ENCODE measurements at regions not wholly inside any gene's neighbourhood (a gene's known extent, or its start where the extent isn't known, plus 50 kb on each side); places are given as distances from the start of the nearest gene placed in this dataset.

- ChIA-PET POLR2A (no interaction called here), CTCF (no interaction called here)
- Histone ChIP-seq H3K36me3 (ENCODE audit: control insufficient read depth in 4 of 4, insufficient read depth in 4 of 4, low read length in 3 of 4) (no peaks in the 10 kb centered on the region), H3K4me3 (ENCODE audit: control insufficient read depth in 1 of 7, extremely low read depth in 1 of 7, insufficient read depth in 4 of 7, low read depth in 2 of 7, low read length in 6 of 7) (no peak overlapping the region), H3K9me3 (ENCODE audit: control extremely low read depth in 1 of 5, control insufficient read depth in 4 of 5, insufficient read depth in 2 of 5, low read depth in 1 of 5, low read length in 4 of 5) (peaks cover 1 to 17% (median 6%) of the 10 kb centered on the region in 5 experiments), H3K4me1 (ENCODE audit: control extremely low read depth in 1 of 4, control insufficient read depth in 4 of 4, insufficient read depth in 4 of 4, low read length in 3 of 4) (peaks cover 0 to 16% (median 5%) of the 10 kb centered on the region in 4 experiments), H3K27ac (ENCODE audit: insufficient read depth in 1 of 2, low read depth in 1 of 2, low read length in 2 of 2, poor library complexity in 1 of 2, severe bottlenecking in 2 of 2) (no peak overlapping the region), H3K27me3 (replicated peaks in 2 of 5; ENCODE audit: control insufficient read depth in 4 of 5, insufficient read depth in 5 of 5, low read length in 4 of 5) (no peaks in the 10 kb centered on the region)
- WGBS (ENCODE audit: insufficient coverage): 100% methylated on average over 1 of the region's 2 CpGs
- no peak for DNase-seq
Observed at GRCh38 chr7:17396692-17397091, 98.2 kb downstream of the AHR start.

- Histone ChIP-seq H3K4me1 (ENCODE audit: control extremely low read depth in 1 of 4, control insufficient read depth in 4 of 4, insufficient read depth in 4 of 4, low read length in 3 of 4) (peaks cover 23 to 50% (median 35%) of the 10 kb centered on the region in 4 experiments), H3K9me3 (ENCODE audit: control extremely low read depth in 1 of 5, control insufficient read depth in 4 of 5, insufficient read depth in 2 of 5, low read depth in 1 of 5, low read length in 4 of 5) (peaks cover 0 to 2% (median 0%) of the 10 kb centered on the region in 5 experiments), H3K27ac (ENCODE audit: insufficient read depth in 1 of 2, low read depth in 1 of 2, low read length in 2 of 2, poor library complexity in 1 of 2, severe bottlenecking in 2 of 2) (peak overlapping the region in 1 of 2 experiments; percentile 72), H3K27me3 (replicated peaks in 2 of 5; ENCODE audit: control insufficient read depth in 4 of 5, insufficient read depth in 5 of 5, low read length in 4 of 5) (no peaks in the 10 kb centered on the region), H3K36me3 (ENCODE audit: control insufficient read depth in 4 of 4, insufficient read depth in 4 of 4, low read length in 3 of 4) (no peaks in the 10 kb centered on the region), H3K4me3 (ENCODE audit: control insufficient read depth in 1 of 7, extremely low read depth in 1 of 7, insufficient read depth in 4 of 7, low read depth in 2 of 7, low read length in 6 of 7) (peak overlapping the region in 5 of 7 experiments; percentile 52 to 80 (median 69))
- ChIA-PET CTCF (interaction anchor here (1.6 kb wide), 1 partner anchor 420 kb away, joined by 3 read pairs; no protein-coding TSS in a partner anchor), POLR2A (no interaction called here)
- WGBS (ENCODE audit: insufficient coverage): 50% methylated on average over 2 of the region's 6 CpGs
- DNase-seq: peak; percentile 31 to 73 (median 70)
Observed at GRCh38 chr7:17401791-17402627, 103.6 kb downstream of the AHR start.

- no peak overlapping the region for H3K4me3 ChIP-seq (ENCODE audit: control insufficient read depth in 1 of 7, extremely low read depth in 1 of 7, insufficient read depth in 4 of 7, low read depth in 2 of 7, low read length in 6 of 7)
- H3K4me1 ChIP-seq (ENCODE audit: control extremely low read depth in 1 of 4, control insufficient read depth in 4 of 4, insufficient read depth in 4 of 4, low read length in 3 of 4): peaks cover 23 to 57% (median 38%) of the 10 kb centered on the region in 4 experiments
- no peak overlapping the region for H3K27ac ChIP-seq (ENCODE audit: insufficient read depth in 1 of 2, low read depth in 1 of 2, low read length in 2 of 2, poor library complexity in 1 of 2, severe bottlenecking in 2 of 2)
- 95% methylated on average over 8 of the region's 9 CpGs for WGBS (ENCODE audit: insufficient coverage)
- H3K36me3 ChIP-seq (ENCODE audit: control insufficient read depth in 4 of 4, insufficient read depth in 4 of 4, low read length in 3 of 4): no peaks in the 10 kb centered on the region
- DNase-seq: no peak
- no peaks in the 10 kb centered on the region for H3K27me3 ChIP-seq (replicated peaks in 2 of 5; ENCODE audit: control insufficient read depth in 4 of 5, insufficient read depth in 5 of 5, low read length in 4 of 5)
- ChIA-PET CTCF (interaction anchor here (0.7 to 1.6 kb wide), 2 partner anchors 39 to 421 kb away, joined by 3 to 4 read pairs; no protein-coding TSS in a partner anchor), POLR2A (no interaction called here)
- peaks cover 0 to 2% (median 0%) of the 10 kb centered on the region in 5 experiments for H3K9me3 ChIP-seq (ENCODE audit: control extremely low read depth in 1 of 5, control insufficient read depth in 4 of 5, insufficient read depth in 2 of 5, low read depth in 1 of 5, low read length in 4 of 5)
Observed at GRCh38 chr7:17402628-17403278, 104.3 kb downstream of the AHR start.

GRCh38 chr7:17404006-17404405, 105.6 kb downstream of the AHR start:
- ChIA-PET POLR2A (no interaction called here), CTCF (interaction anchor here (0.7 kb wide), 1 partner anchor 101 kb away, joined by 3 read pairs; no protein-coding TSS in a partner anchor)
- DNase-seq: peak in 2 of 3 donors; percentile 51 to 74
- Histone ChIP-seq H3K27ac (ENCODE audit: insufficient read depth in 1 of 2, low read depth in 1 of 2, low read length in 2 of 2, poor library complexity in 1 of 2, severe bottlenecking in 2 of 2) (no peak overlapping the region), H3K4me1 (ENCODE audit: control extremely low read depth in 1 of 4, control insufficient read depth in 4 of 4, insufficient read depth in 4 of 4, low read length in 3 of 4) (peaks cover 23 to 61% (median 38%) of the 10 kb centered on the region in 4 experiments), H3K9me3 (ENCODE audit: control extremely low read depth in 1 of 5, control insufficient read depth in 4 of 5, insufficient read depth in 2 of 5, low read depth in 1 of 5, low read length in 4 of 5) (no peaks in the 10 kb centered on the region), H3K36me3 (ENCODE audit: control insufficient read depth in 4 of 4, insufficient read depth in 4 of 4, low read length in 3 of 4) (no peaks in the 10 kb centered on the region), H3K27me3 (replicated peaks in 2 of 5; ENCODE audit: control insufficient read depth in 4 of 5, insufficient read depth in 5 of 5, low read length in 4 of 5) (no peaks in the 10 kb centered on the region), H3K4me3 (ENCODE audit: control insufficient read depth in 1 of 7, extremely low read depth in 1 of 7, insufficient read depth in 4 of 7, low read depth in 2 of 7, low read length in 6 of 7) (no peak overlapping the region)
- 57% methylated on average over 2 of the region's 3 CpGs for WGBS (ENCODE audit: insufficient coverage)

GRCh38 chr7:17405786-17406185, 107.3 kb downstream of the AHR start:
- Histone ChIP-seq H3K27ac (ENCODE audit: insufficient read depth in 1 of 2, low read depth in 1 of 2, low read length in 2 of 2, poor library complexity in 1 of 2, severe bottlenecking in 2 of 2) (no peak overlapping the region), H3K9me3 (ENCODE audit: control extremely low read depth in 1 of 5, control insufficient read depth in 4 of 5, insufficient read depth in 2 of 5, low read depth in 1 of 5, low read length in 4 of 5) (no peaks in the 10 kb centered on the region), H3K36me3 (ENCODE audit: control insufficient read depth in 4 of 4, insufficient read depth in 4 of 4, low read length in 3 of 4) (no peaks in the 10 kb centered on the region), H3K4me3 (ENCODE audit: control insufficient read depth in 1 of 7, extremely low read depth in 1 of 7, insufficient read depth in 4 of 7, low read depth in 2 of 7, low read length in 6 of 7) (no peak overlapping the region), H3K27me3 (replicated peaks in 2 of 5; ENCODE audit: control insufficient read depth in 4 of 5, insufficient read depth in 5 of 5, low read length in 4 of 5) (no peaks in the 10 kb centered on the region), H3K4me1 (ENCODE audit: control extremely low read depth in 1 of 4, control insufficient read depth in 4 of 4, insufficient read depth in 4 of 4, low read length in 3 of 4) (peaks cover 23 to 54% (median 38%) of the 10 kb centered on the region in 4 experiments)
- ChIA-PET CTCF (interaction anchor here (1.9 kb wide), 1 partner anchor 16 kb away, joined by 5 read pairs; no protein-coding TSS in a partner anchor), POLR2A (no interaction called here)
- no peak for DNase-seq
- 77% methylated on average over 6 of the region's 8 CpGs for WGBS (ENCODE audit: insufficient coverage)

GRCh38 chr7:17406738-17407137, 108.3 kb downstream of the AHR start:
- H3K36me3 ChIP-seq (ENCODE audit: control insufficient read depth in 4 of 4, insufficient read depth in 4 of 4, low read length in 3 of 4): no peaks in the 10 kb centered on the region
- DNase-seq: no peak
- no peaks in the 10 kb centered on the region for H3K27me3 ChIP-seq (replicated peaks in 2 of 5; ENCODE audit: control insufficient read depth in 4 of 5, insufficient read depth in 5 of 5, low read length in 4 of 5)
- ChIA-PET POLR2A (no interaction called here), CTCF (interaction anchor here (1.9 kb wide), 1 partner anchor 17 kb away, joined by 5 read pairs; no protein-coding TSS in a partner anchor)
- H3K9me3 ChIP-seq (ENCODE audit: control extremely low read depth in 1 of 5, control insufficient read depth in 4 of 5, insufficient read depth in 2 of 5, low read depth in 1 of 5, low read length in 4 of 5): no peaks in the 10 kb centered on the region
- peak overlapping the region in 1 of 7 experiments; percentile 13 for H3K4me3 ChIP-seq (ENCODE audit: control insufficient read depth in 1 of 7, extremely low read depth in 1 of 7, insufficient read depth in 4 of 7, low read depth in 2 of 7, low read length in 6 of 7)
- H3K27ac ChIP-seq (ENCODE audit: insufficient read depth in 1 of 2, low read depth in 1 of 2, low read length in 2 of 2, poor library complexity in 1 of 2, severe bottlenecking in 2 of 2): no peak overlapping the region
- peaks cover 20 to 45% (median 34%) of the 10 kb centered on the region in 4 experiments for H3K4me1 ChIP-seq (ENCODE audit: control extremely low read depth in 1 of 4, control insufficient read depth in 4 of 4, insufficient read depth in 4 of 4, low read length in 3 of 4)
- whole genome bisulfite sequencing (ENCODE audit: insufficient coverage): 59% methylated on average over 3 of the region's 3 CpGs

- Histone ChIP-seq H3K4me3 (ENCODE audit: control insufficient read depth in 1 of 7, extremely low read depth in 1 of 7, insufficient read depth in 4 of 7, low read depth in 2 of 7, low read length in 6 of 7) (no peak overlapping the region), H3K36me3 (ENCODE audit: control insufficient read depth in 4 of 4, insufficient read depth in 4 of 4, low read length in 3 of 4) (no peaks in the 10 kb centered on the region), H3K27ac (ENCODE audit: insufficient read depth in 1 of 2, low read depth in 1 of 2, low read length in 2 of 2, poor library complexity in 1 of 2, severe bottlenecking in 2 of 2) (no peak overlapping the region), H3K4me1 (ENCODE audit: control extremely low read depth in 1 of 4, control insufficient read depth in 4 of 4, insufficient read depth in 4 of 4, low read length in 3 of 4) (peaks cover 15 to 40% (median 30%) of the 10 kb centered on the region in 4 experiments), H3K9me3 (ENCODE audit: control extremely low read depth in 1 of 5, control insufficient read depth in 4 of 5, insufficient read depth in 2 of 5, low read depth in 1 of 5, low read length in 4 of 5) (no peaks in the 10 kb centered on the region), H3K27me3 (replicated peaks in 2 of 5; ENCODE audit: control insufficient read depth in 4 of 5, insufficient read depth in 5 of 5, low read length in 4 of 5) (no peaks in the 10 kb centered on the region)
- peak in 2 of 3 donors; percentile 44 to 65 for DNase-seq
- POLR2A ChIA-PET: no interaction called here
- CTCF ChIA-PET: no interaction called here
Observed at GRCh38 chr7:17407229-17407628, 108.8 kb downstream of the AHR start.
